Activated naive CD8-positive, alpha-beta T cell treated with anti-CD3 and anti-CD28 coated beads, Interleukin-2, amount 50 U/mL, for 16 hours (primary cell): ENCODE measurements at regions not wholly inside any gene's neighbourhood (a gene's known extent, or its start where the extent isn't known, plus 50 kb on each side); places are given as distances from the start of the nearest gene placed in this dataset.

Experiments
- DNase-seq: peaks from one replicate; pipeline ENCODE4 v3.0.0-alpha.2; 2020; ENCODE audit warnings: low read depth, low spot score

- no peak for DNase-seq
Observed at GRCh38 chr15:35769656-35770055, 223.7 kb upstream of the DPH6 start.

DNA sequence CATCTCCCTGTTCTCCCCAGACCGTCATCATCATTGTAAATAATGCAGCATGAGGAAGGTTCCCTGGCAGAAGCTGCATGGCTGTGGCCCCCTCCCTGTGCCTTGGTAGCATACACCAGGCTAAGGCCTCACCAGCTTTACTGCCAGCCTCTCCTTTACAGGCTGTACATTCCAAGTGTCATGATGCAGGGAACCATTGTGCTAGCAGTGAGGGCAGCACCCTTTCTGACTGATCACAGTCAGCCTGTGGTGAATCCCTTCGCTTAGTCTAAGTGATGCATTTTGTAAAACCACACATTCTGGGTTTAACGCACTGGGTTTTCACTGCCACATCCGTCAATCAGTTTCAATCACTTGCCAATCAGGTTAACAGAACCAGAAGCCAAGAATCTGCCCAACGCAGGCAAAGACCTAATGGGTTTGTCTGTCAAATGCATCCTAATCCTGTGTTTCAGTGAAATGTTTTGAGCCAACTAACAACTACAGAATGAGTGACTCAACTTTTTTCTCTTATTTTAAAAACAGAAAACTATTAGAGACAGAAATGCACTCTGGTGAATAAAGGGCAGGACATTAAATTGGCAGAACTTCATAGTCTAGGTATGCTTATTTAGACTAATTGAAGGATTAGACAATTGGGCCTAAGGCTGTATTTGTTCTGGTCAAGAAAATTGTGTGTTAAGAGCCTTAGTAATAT, 225.9 kb upstream of the DPH6 start:
- DNase-seq: no peak

DNA sequence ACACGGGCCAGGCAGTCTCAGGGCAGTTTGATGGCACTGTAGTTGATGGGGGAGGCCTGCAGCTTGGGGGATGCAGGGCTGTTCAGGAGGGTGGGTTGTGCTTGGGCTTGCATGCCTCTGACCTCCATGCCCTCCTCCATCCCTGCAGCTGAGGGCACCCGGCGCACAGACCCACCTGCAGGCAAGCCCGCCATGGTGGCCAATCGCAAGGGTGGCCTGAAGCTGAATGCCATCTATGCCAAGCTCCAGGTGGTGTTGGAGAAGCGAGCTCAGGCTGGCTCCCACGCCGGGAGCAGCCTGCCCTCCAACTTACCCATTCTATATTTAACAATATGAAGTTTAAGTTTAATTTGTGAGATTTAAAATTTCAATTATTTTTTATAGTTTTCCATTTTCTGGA, 228.7 kb upstream of the DPH6 start:
- DNase-seq: no peak

- DNase-seq: no peak
Observed at GRCh38 chr15:35775471-35775870, 229.5 kb upstream of the DPH6 start.

DNA sequence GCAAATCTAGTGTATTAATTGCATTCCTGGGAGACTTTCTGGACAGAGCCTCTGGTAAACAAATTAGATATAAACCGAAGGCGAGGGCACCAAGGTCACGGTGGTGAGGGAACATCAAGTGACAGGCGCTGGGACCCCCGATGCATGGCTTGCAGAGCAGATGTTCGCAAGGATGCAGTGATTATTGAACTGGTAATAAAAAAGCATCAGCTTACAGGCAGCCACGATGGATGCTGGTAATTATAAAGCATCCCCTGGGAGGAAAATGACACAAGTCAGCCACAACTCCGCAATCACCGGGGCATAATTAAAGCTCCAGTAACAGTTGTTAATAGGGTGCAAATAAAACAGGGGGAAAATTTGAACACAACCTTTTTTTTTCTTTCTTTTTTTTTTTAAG, 231.1 kb upstream of the DPH6 start:
- DNase-seq: no peak

- DNase-seq: no peak
Observed at GRCh38 chr15:35783203-35783602, 237.2 kb upstream of the DPH6 start.

- no peak for DNase-seq
Observed at GRCh38 chr15:35784745-35785144, 238.8 kb upstream of the DPH6 start.

DNA sequence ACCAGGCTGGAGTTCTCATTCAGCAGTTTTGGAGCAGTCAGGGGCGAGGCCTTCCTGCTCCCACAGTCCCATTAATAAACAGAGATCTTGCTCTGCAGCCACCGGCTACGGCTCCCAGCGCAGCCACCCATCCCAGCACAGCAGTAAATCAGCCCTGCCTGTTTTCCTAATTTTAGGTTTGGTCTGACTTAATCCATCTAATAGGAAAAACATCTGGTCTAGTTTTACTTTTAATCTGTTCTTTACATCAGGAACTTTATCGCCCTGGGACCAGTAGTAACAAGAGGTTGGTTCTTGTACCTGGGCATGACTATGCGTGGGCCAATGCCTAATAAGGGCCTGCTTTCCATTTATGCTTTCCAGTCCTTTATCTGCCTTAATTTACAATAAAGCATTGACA, 264.0 kb upstream of the DPH6 start:
- DNase-seq: no peak

GRCh38 chr15:35813573-35813972, 267.6 kb upstream of the DPH6 start:
- no peak for DNase-seq

DNA sequence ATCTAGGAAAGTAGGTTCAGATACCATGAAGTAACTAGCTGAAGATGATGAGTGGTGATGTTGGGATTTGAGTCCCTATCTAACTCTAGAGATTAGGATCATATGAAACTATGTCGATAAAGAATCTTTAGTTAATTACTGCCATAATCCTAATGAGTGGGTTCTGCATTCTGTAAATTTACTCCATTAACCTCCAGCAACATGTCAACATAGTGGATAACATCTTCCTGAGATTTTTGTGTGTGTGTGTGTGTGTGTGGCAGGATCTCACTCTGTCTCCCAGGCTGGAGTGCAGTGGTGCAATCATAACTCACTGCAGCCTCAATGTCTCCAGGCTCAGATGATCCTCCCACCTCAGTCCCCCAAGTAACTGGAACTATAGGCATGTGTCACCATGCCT, 272.9 kb upstream of the DPH6 start:
- no peak for DNase-seq

GRCh38 chr15:35822153-35822552, 276.2 kb upstream of the DPH6 start:
- DNase-seq: no peak

DNA sequence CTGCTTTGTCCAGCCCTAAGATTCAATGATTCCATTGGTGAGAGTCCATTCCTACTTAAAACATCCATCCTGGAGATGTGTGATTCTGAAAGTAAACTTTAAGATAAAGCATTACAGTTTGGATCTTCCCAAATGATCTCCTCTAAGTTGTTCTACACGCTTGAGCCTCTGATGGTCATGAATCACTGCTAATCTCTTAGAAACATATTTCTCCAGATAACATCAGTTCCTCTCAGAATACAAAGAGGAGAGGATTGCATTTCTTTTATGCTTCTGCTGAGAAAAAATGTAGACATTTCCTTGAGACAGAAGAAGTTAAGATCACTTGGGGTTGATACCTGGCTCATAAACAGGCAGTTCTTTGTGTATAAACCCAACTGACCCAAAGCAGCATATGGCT, 281.2 kb upstream of the DPH6 start:
- no peak for DNase-seq

- no peak for DNase-seq
Observed at GRCh38 chr15:35827911-35828310, 281.9 kb upstream of the DPH6 start.

DNA sequence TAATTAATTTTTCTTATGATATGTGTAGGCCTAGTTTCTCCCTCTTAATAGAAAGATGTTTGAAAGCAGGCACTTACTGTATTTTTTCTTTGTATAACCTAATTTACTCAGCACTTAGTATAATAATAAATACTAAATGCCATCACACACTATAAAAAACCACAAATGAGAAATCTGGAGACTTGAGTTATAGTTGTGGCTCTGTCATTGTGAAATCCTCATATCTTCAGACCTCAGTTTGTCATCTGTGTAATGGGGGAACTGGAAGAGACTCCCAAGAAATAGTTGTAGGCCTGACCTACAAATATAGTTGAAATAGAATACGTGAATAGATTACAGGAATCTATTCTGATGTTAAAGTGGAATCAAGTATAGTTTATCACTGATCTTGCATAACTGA, 287.6 kb upstream of the DPH6 start:
- DNase-seq: no peak

DNA sequence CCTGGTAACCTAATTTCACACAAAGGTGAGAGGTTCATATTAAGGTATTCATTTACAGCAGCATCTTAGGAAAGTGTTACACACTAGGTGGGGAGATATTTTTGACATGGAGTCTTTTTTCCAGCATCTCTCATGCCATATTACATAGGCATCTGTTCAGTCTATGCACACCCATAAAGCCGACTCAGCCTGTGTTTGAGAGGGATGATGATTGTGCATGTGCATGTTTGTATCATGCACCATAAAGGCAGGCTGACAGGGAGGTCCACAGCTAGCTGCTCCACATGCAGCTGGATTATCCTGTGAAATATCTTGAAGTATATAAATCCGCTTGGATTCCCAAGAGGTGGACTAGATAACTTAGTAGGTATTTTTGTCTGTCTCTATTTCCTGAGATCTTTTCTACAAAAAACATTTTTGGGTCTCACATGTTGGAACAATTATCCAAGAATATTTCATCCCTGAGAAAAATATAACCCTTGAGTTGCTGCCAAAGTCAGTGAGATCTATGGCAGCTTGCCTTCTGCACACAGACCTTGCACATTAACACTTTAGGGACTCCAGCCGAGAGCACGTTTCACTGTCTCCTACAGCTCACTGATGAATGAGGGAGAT, 288.4 kb upstream of the DPH6 start:
- DNase-seq: no peak

- no peak for DNase-seq
Observed at GRCh38 chr15:35834866-35835265, 288.9 kb upstream of the DPH6 start.

- DNase-seq: no peak
Observed at GRCh38 chr15:35838424-35839111, 292.6 kb upstream of the DPH6 start.

- no peak for DNase-seq
Observed at GRCh38 chr15:35842631-35843030, 296.7 kb upstream of the DPH6 start.

DNA sequence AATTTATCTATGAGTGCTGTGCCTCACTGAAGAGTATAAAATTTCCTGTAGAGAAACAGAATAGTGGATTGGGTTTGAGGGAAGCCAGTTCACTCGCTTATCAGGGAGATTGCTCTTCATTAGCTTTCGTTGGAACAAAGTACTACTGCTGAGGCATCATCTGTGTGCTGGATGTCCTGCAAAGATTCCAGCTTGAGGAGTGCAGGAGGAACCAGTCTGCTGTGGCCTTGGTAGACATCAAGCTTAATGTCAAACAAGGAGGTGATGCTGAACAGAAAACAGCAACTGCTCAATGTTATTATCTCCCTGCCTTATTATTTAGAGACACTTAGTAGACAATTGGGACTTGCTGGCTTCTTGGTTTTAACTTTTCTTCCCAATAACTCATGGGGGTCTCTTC, 297.5 kb upstream of the DPH6 start:
- DNase-seq: no peak

DNA sequence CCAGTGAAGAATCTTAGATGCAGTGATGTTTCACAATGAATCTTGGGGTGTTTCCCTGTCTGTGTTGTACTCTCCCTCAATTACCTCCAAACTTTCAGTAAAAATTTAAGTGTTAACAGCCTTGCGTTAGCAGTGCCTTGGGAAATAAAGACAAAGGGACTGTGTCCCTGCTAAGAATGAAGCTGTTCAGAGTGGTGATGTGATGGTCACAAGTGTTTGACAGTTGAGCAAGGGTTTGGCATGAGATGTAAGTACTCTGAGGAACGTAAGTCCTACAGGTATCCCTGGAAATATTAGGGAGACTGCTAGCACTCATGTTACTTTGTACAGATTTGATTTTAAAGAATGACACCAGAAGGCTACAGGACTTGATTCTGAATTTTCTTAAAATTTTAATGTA, 304.3 kb upstream of the DPH6 start:
- no peak for DNase-seq

DNA sequence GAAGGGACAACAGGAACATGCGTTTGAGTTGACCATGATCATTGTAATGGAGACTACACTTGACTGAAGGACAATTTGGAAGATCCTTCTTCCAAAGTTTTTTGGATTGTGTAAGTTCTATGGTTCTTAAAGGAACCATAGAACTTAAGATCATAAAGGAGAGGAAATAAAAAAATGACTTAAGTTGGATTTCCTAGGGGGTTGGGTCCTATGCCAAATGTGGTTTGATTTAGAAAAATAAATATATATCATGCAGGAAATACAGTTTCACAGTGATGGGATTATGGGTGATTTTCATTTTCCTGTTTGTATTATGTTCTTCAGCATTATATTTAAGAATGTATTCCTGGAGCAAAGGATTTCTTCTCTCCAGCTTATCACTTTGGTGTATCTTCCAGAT, 305.5 kb upstream of the DPH6 start:
- DNase-seq: no peak

DNA sequence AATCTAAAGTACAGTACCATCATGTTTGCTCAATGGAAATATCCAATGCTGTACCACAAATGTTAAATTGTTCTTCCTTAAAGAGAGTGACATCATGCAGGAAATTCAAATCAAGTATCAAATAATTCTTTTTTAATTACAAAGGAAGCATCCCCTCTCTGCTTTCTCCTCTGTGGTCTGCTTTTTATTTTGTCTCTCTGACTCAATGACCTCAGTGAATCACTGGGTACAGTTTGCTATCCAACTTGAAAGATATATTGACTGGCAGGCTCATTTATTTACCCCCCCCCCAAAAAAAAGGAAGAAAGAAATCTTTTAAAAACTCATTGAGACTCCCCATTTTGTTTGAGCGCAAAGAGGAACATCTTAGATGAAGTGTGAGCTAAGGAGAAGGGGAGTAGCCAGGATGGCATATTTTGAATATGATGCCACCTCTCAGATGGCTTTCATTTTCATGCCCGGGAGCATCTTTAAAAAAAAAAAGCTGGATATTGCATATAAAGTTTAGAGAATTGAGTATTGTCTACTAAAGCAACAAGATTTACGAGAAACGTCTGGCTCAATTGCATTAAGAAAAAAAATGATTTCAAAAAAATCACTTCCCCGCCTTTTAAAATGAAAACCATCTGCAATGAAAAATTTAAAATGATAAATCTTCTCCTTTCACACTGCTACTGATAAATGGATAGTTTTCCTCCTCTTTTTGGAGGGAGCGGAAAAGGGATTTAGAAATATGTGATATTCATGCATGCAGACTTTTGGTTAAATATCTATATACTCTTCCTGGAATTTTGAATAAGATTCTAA, 307.1 kb upstream of the DPH6 start:
- DNase-seq: no peak
